ENCODE measurements at regions not wholly inside any gene's neighbourhood (a gene's known extent, or its start where the extent isn't known, plus 50 kb on each side); places are given as distances from the start of the nearest gene placed in this dataset.

DNA sequence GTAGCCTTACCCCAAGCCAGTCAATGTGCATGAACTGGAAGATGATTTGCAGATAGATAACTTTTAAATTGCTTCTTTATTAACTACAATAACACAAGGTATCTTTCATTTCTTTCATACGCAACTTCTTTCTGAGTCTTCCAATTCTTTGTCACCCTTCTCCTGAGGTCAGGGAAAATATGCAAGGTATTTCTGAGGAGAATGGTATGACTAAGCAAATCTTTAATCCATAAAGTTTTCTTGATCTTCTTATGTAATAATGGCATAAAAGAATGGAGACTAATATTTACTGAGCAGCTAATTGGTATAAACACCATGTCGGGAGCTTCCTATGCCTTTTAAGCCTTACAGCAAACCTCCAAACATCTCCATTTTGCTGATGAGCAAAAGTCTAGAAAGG is 438.9 kb downstream of the KCNJ2 start:
- DNase-seq: no peak

GRCh38 chr17:70608957-70609356 is 439.6 kb downstream of the KCNJ2 start:
- DNase-seq: no peak

GRCh38 chr17:70609566-70609965 is 440.2 kb downstream of the KCNJ2 start:
- no peak for DNase-seq

- no peak for DNase-seq
Measured at GRCh38 chr17:70610161-70610560, 440.8 kb downstream of the KCNJ2 start.

DNA sequence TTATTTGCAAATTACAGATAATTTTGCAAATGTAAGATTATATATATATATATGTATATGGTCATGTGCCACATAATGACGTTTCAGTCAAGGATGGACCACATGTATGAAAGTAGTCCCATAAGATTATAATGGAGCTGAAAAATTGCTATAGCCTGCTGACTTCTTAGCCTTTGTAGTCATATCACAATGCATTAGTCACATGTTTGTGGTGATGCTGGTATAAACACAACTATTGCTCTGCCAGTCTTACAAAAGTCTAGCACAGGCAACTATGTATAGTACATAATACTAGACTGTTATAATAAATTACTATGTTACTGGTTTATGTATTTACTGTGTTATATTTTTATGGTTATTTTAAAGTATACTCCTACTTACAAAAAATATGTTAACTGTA is 444.3 kb downstream of the KCNJ2 start:
- DNase-seq: no peak

GRCh38 chr17:70615831-70616230 is 446.5 kb downstream of the KCNJ2 start:
- DNase-seq: no peak

GRCh38 chr17:70618641-70619040 is 449.3 kb downstream of the KCNJ2 start:
- no peak for DNase-seq

DNA sequence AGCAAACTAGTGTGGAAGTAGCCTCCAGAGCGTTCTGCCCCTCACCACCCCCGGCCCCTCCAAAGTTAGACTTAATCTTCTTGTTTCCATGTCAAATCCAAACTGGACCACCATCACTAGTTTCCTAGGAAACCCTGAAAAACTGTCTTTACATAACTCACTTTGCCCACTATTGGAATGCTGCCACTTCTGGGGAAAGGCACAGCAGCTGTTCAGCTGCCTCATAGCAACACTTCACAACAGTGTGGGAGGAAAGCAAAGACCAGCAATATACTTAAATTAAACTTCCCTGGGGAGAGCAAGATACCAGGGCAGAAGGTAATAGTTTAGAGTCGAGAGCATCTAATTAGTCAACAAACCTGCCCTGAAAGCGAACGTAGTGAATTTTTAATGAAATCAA is 452.2 kb downstream of the KCNJ2 start:
- no peak for DNase-seq

- no peak for DNase-seq
Measured at GRCh38 chr17:70622368-70623260, 453.3 kb downstream of the KCNJ2 start.

- DNase-seq: no peak
Measured at GRCh38 chr17:70624211-70624610, 454.9 kb downstream of the KCNJ2 start.

DNA sequence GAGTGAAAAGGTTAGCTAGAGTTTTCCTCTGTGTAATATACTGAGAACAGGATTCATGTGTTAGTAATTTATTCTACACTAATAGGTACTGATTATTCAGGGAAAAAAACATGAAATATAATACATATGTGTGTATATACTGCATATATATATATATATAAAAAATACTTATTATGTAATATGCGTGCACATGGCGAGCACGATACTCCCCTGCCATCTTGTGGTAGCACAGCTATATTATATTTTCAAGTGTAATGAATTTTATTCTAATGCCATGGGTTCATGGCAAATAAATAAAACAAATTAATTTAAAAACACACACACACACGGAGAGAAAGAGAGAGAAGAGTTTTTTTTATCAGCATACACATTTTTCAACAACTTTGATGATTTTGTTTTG is 460.6 kb downstream of the KCNJ2 start:
- no peak for DNase-seq

- DNase-seq: no peak
Measured at GRCh38 chr17:70636517-70637133, 467.3 kb downstream of the KCNJ2 start.

DNA sequence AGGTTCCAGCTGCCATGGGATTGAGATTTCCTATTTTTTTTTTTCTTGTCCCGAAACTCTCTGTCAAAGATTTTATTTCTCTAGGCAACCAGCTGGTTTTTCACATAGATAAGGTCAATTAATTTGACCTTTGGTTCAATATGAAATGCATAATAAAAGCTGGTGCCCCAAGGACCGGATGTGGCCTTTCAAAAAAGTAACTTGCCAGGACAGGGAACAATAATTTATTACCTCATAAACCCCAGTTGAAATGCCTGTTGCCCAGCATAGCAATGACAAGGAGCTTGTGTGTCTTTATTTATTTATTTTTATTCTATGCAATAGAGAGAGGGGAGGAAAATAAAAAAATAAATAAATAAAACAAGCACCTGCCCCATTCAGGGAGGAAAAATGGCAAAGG is 472.7 kb downstream of the KCNJ2 start:
- DNase-seq: no peak

GRCh38 chr17:70644096-70644495 is 474.8 kb downstream of the KCNJ2 start:
- DNase-seq: no peak

GRCh38 chr17:70646673-70647072 is 477.3 kb downstream of the KCNJ2 start:
- DNase-seq: no peak

DNA sequence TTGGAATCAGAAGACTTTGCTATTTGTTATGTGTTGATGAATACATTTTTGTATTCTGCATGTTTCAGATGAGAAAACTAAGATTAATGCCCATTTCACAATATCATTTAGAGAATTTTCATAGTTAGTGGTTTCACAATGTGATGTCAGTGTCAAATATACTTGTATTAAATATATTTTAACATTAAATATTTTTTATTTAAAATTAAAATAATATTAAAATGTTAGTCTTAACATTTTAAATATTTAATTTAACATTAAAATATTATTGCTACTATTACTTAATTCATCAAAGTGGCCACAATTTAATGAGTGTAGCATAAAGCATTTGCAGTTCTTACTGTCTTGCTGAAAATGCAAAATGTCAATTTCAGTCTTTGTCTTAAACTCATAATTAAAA is 478.8 kb downstream of the KCNJ2 start:
- no peak for DNase-seq

DNA sequence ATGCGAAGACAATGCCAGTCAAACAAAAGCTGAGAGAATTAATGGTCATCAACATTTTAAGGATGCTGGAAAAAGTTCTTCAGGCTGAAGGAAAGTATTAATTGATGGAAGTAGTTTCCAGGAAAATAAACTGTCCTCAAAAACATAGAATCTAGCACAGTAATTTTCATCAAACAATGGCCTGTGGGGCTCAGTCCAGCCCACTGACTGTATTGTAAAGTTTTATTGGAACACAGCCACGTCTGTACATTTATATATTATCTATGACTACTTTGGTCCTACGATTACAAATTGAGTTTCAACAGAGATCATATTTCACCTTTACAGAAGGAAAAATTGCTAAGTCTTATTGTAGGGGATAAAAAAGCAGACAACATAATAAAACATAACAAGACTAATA is 484.5 kb downstream of the KCNJ2 start:
- DNase-seq: no peak

GRCh38 chr17:70654706-70655105 is 485.4 kb downstream of the KCNJ2 start:
- no peak for DNase-seq

GRCh38 chr17:70655176-70655958 is 486.0 kb downstream of the KCNJ2 start:
- DNase-seq: no peak

DNA sequence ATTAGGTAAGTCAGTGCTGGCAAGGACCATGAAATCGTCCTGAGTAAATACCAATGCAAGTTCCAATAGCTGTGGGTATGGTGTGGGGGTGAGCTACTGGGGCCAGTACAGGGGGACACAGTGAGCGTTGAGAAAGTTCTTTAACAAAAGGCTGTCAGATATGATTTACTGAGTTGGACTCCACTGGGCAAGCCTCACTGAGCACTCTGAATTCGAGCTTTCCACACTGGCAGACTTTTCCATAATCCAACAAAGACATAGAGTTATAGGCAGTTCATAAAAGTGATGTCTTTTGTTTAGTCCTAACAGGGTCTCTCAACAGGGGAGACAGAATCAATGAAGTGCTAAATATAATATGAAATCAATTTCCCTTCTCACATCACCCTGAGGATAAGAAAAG is 489.0 kb downstream of the KCNJ2 start:
- no peak for DNase-seq

DNA sequence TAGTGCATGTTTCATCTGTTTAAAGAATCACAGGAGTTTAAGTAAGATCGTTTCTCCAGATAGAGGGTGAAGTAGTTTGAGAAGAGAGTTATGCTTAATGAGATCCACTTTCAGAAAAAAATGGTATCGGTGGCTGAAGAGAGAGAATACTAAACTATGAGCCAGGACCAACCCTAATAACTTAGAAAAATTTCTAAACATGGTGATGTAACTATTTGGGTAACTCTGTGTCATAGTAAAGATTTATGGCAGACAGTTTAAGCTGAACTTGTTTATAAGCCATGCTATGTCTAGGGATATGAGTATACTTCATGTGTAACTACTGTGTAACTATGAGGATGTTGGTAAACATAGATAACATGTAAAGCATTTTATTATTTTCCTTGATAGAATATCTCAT is 489.5 kb downstream of the KCNJ2 start:
- no peak for DNase-seq

DNA sequence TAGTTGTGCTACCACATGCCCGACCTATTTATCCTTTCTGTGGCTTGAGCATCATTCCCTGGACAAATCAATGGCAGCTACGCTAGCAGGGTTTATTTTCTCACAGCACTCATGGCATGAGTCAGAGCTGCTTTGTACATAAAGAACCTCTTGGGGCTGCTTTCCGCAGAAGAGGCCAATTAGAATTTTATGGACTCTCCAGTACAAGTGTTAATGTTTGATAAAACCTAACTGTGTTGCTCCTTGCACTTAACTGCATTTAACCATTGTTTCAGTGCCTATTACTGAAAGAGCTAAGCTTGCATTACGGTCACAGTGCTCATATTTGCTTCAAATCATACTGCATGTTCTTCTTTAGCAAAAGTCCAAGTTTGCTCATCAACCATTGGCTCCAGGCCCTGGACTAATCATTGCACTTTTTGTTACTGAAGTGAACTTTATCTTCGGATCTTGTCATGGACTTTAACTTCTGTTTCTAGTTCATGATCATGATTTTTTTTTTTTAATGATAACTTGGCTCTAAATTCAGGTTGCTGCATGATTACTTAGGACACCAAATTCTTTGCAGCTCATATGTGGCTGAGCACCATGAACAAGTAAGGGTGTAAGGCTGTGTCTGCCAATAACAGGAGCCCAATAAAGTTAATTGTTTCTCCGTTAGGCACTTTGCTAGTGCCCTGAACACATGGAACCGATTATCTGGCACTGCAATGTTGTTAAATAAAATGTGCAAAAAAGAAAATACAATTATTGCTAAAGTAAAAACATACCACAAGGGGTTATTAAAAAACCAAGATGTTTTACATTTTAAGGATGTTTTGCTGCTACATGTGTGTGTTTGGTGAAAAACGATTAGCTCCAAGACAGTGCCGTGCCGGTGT is 492.2 kb downstream of the KCNJ2 start:
- no peak for DNase-seq

Data from activated naive CD4-positive, alpha-beta T cell treated with anti-CD3 and anti-CD28 coated beads, Interleukin-2, amount 50 U/mL, for 16 hours (primary cell).